HEK293 (cell line): ENCODE measurements at regions not wholly inside any gene's neighbourhood (a gene's known extent, or its start where the extent isn't known, plus 50 kb on each side); places are given as distances from the start of the nearest gene placed in this dataset.

Source experiments
- CTCF ChIA-PET: fragments of 350-600 bp; formaldehyde crosslinking; extraction: SDS; loops from one replicate; lab custom pipeline; 2021; ENCODE audit warnings: antibody characterized with exemption; lab: Yijun Ruan, JAX
- POLR2A ChIA-PET: fragments of 300-600 bp; formaldehyde crosslinking; extraction: SDS; loops from one replicate; lab custom pipeline; 2020; ENCODE audit warnings: antibody characterized with exemption, inconsistent platforms; lab: Yijun Ruan, JAX
- H3K27ac ChIP-seq: fragments of 200-500 bp; sonication (Bioruptor generic); 2 replicates; pipeline ENCODE4 v1.5.1; 2014; ENCODE audit warnings: low read depth, low read length, control low read depth, inconsistent platforms; ENCODE audit errors: extremely low read depth
- H3K36me3 ChIP-seq, 2 experiments: fragments of 200-500 bp in 1 of 2; sonication (Bioruptor generic) in 1 of 2; 1 replicate in 1 of 2; 2 replicates in 1 of 2; pipeline ENCODE4 v1.5.1; 2014 to 2017; ENCODE audit warnings: inconsistent platforms in 2 of 2, low read length in 2 of 2; ENCODE audit not compliant: control insufficient read depth in 2 of 2, insufficient read depth in 1 of 2
- H3K4me1 ChIP-seq: fragments of 200-500 bp; sonication (Bioruptor generic); 2 replicates; pipeline ENCODE4 v1.5.1; 2014; ENCODE audit warnings: mild to moderate bottlenecking, low read length, inconsistent platforms; ENCODE audit not compliant: control insufficient read depth, insufficient read depth
- H3K4me3 ChIP-seq: 2 replicates; pipeline ENCODE4 v1.5.1; 2011; ENCODE audit warnings: low read depth, mild to moderate bottlenecking, control low read depth, low read length, moderate library complexity
- H3K9me3 ChIP-seq: fragments of 200-500 bp; sonication (Bioruptor generic); 2 replicates; pipeline ENCODE4 v1.5.1; 2014; ENCODE audit warnings: low read depth, low read length, inconsistent platforms; ENCODE audit not compliant: control insufficient read depth, insufficient read depth
- BCL11B ChIP-seq: fragments of 450-650 bp; formaldehyde crosslinking; IDR thresholded peaks from 2 replicates; pipeline ENCODE4 v1.5.1; 2016; ENCODE audit warnings: low read depth, missing biosample characterization, missing genetic modification characterization
- BCL6B ChIP-seq: fragments of 450-650 bp; formaldehyde crosslinking; IDR thresholded peaks from 2 replicates; pipeline ENCODE4 v1.5.1; 2017; ENCODE audit warnings: missing biosample characterization, missing genetic modification characterization
- ZBTB6 ChIP-seq: fragments of 450-650 bp; formaldehyde crosslinking; IDR thresholded peaks from 2 replicates; pipeline ENCODE4 v1.5.1; 2017; ENCODE audit warnings: missing biosample characterization, missing genetic modification characterization
- ZNF132 ChIP-seq: fragments of 450-650 bp; formaldehyde crosslinking; IDR thresholded peaks from 2 replicates; pipeline ENCODE4 v1.5.1; 2017; ENCODE audit warnings: missing biosample characterization, missing genetic modification characterization, borderline replicate concordance
- ZNF18 ChIP-seq: fragments of 450-650 bp; formaldehyde crosslinking; IDR thresholded peaks from 2 replicates; pipeline ENCODE4 v1.5.1; 2016; ENCODE audit warnings: missing biosample characterization, missing genetic modification characterization
- ZNF184 ChIP-seq: fragments of 450-650 bp; IDR thresholded peaks from 2 replicates; pipeline ENCODE4 v1.5.1; 2018; ENCODE audit warnings: missing biosample characterization, mild to moderate bottlenecking, missing genetic modification characterization
- ZNF202 ChIP-seq: fragments of 450-650 bp; formaldehyde crosslinking; IDR thresholded peaks from 2 replicates; pipeline ENCODE4 v1.5.1; 2016; ENCODE audit warnings: missing biosample characterization, missing genetic modification characterization, borderline replicate concordance
- ZNF214 ChIP-seq: fragments of 450-650 bp; formaldehyde crosslinking; IDR thresholded peaks from 2 replicates; pipeline ENCODE4 v1.5.1; 2017; ENCODE audit warnings: missing biosample characterization, mild to moderate bottlenecking, missing genetic modification characterization, borderline replicate concordance
- ZNF239 ChIP-seq: fragments of 450-650 bp; formaldehyde crosslinking; IDR thresholded peaks from 2 replicates; pipeline ENCODE4 v1.5.1; 2016; ENCODE audit warnings: missing biosample characterization, missing genetic modification characterization
- ZNF311 ChIP-seq: fragments of 450-650 bp; formaldehyde crosslinking; IDR thresholded peaks from 2 replicates; pipeline ENCODE4 v1.5.1; 2017; ENCODE audit warnings: missing biosample characterization, missing genetic modification characterization, borderline replicate concordance
- ZNF394 ChIP-seq: fragments of 450-650 bp; formaldehyde crosslinking; IDR thresholded peaks from 2 replicates; pipeline ENCODE4 v1.5.1; 2016; ENCODE audit warnings: missing biosample characterization, missing genetic modification characterization, mild to moderate bottlenecking, moderate library complexity, borderline replicate concordance
- ZNF404 ChIP-seq: fragments of 450-650 bp; formaldehyde crosslinking; IDR thresholded peaks from 2 replicates; pipeline ENCODE4 v1.5.1; 2017; ENCODE audit warnings: missing biosample characterization, missing genetic modification characterization
- ZNF558 ChIP-seq: fragments of 450-650 bp; formaldehyde crosslinking; IDR thresholded peaks from 2 replicates; pipeline ENCODE4 v1.5.1; 2016; ENCODE audit warnings: missing biosample characterization, missing genetic modification characterization
- ZNF571 ChIP-seq: fragments of 450-650 bp; formaldehyde crosslinking; IDR thresholded peaks from 2 replicates; pipeline ENCODE4 v1.5.0; 2017; ENCODE audit warnings: missing biosample characterization, missing genetic modification characterization
- ZNF600 ChIP-seq: fragments of 450-650 bp; formaldehyde crosslinking; IDR thresholded peaks from 2 replicates; pipeline ENCODE4 v1.5.1; 2016; ENCODE audit warnings: missing biosample characterization, missing genetic modification characterization
- ZNF621 ChIP-seq: fragments of 450-650 bp; formaldehyde crosslinking; IDR thresholded peaks from 2 replicates; pipeline ENCODE4 v1.5.1; 2017; ENCODE audit warnings: missing biosample characterization, missing genetic modification characterization
- ZNF626 ChIP-seq: fragments of 450-650 bp; sonication (Bioruptor Pico); formaldehyde crosslinking; IDR thresholded peaks from 2 replicates; pipeline ENCODE4 v1.5.1; 2018; ENCODE audit warnings: missing biosample characterization, missing genetic modification characterization, inconsistent platforms
- ZNF792 ChIP-seq: fragments of 450-650 bp; formaldehyde crosslinking; IDR thresholded peaks from 2 replicates; pipeline ENCODE4 v1.5.1; 2016; ENCODE audit warnings: missing biosample characterization, missing genetic modification characterization
- ZSCAN23 ChIP-seq: fragments of 450-650 bp; formaldehyde crosslinking; IDR thresholded peaks from 2 replicates; pipeline ENCODE4 v1.5.1; 2016; ENCODE audit warnings: missing biosample characterization, missing genetic modification characterization
- TF ChIP-seq, protein P1 (sequence below): fragments of 450-650 bp; formaldehyde crosslinking; IDR thresholded peaks from 2 replicates; pipeline ENCODE4 v1.5.1; 2017; ENCODE audit warnings: missing biosample characterization, missing genetic modification characterization

DNA sequence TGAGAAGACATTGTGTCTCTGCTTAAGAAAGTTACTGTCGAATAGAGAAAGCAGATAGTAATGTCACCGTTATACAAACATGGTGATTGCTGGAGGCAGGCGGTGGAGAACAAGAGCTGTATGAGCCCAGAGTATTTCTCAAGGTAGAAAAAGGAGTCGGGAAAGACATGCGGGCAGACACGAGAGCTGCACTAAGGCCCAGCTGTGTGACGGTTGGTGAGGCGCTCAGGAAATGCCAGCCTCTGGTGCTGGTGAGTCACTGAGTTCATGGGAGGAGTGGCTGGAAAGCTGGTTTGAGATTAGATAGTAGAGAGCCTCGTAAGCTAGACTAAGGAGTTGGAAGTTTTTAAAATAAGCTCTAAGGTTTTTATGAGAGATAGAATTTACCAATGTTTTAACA, 390.9 kb upstream of the TRIB2 start (continued):
- TF ChIP-seq ZNF202 (no peak), ZNF394 (tag by site-specific recombination) (no peak)

GRCh38 chr2:12326449-12327190, 390.1 kb upstream of the TRIB2 start:
- ChIA-PET CTCF (no interaction called here), POLR2A (interaction anchor here (0.7 kb wide), 1 partner anchor 149 kb away, joined by 4 read pairs; no protein-coding TSS in a partner anchor)
- Histone ChIP-seq H3K36me3 (no peaks in the 10 kb centered on the region), H3K27ac (no peak overlapping the region), H3K4me1 (no peaks in the 10 kb centered on the region)
- TF ChIP-seq ZNF626 (tag by site-specific recombination) (no peak), ZNF558 (tag by site-specific recombination) (no peak), ZNF214 (tag by site-specific recombination) (no peak), ZNF571 (tag by site-specific recombination) (no peak), BCL11B (tag by site-specific recombination) (no peak), ZNF792 (no peak), ZNF600 (tag by site-specific recombination) (no peak), ZNF132 (no peak), ZNF202 (no peak), BCL6B (no peak), ZSCAN23 (no peak), ZNF621 (tag by site-specific recombination) (no peak), ZBTB6 (tag by site-specific recombination) (no peak), ZNF184 (no peak), ZNF311 (no peak), ZNF404 (tag by site-specific recombination) (no peak), ZNF239 (tag by site-specific recombination) (no peak), ZNF18 (tag by site-specific recombination) (no peak)
- TF ChIP-seq, protein P1, sequence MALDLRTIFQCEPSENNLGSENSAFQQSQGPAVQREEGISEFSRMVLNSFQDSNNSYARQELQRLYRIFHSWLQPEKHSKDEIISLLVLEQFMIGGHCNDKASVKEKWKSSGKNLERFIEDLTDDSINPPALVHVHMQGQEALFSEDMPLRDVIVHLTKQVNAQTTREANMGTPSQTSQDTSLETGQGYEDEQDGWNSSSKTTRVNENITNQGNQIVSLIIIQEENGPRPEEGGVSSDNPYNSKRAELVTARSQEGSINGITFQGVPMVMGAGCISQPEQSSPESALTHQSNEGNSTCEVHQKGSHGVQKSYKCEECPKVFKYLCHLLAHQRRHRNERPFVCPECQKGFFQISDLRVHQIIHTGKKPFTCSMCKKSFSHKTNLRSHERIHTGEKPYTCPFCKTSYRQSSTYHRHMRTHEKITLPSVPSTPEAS (tag by site-specific recombination), result no peak
- TF ChIP-seq, all 188 proteins: peak for 0
- no peaks in the 10 kb centered on the region for H3K9me3 ChIP-seq
- H3K4me3 ChIP-seq, result no peak overlapping the region
